NT2/D1 (cell line): ENCODE measurements at regions not wholly inside any gene's neighbourhood (a gene's known extent, or its start where the extent isn't known, plus 50 kb on each side); places are given as distances from the start of the nearest gene placed in this dataset.

Experiments
- SUZ12 ChIP-seq: IDR thresholded peaks from 2 replicates; pipeline ENCODE4 v1.6.1; 2011; ENCODE audit not compliant: insufficient read length, insufficient read depth; ENCODE audit errors: extremely low read depth
- YY1 ChIP-seq: IDR thresholded peaks from 2 replicates; pipeline ENCODE4 v1.6.1; 2011; ENCODE audit not compliant: insufficient read length, insufficient read depth

- TF ChIP-seq YY1, result no peak
- no peak for TF ChIP-seq SUZ12
Observed at GRCh38 chr20:4459081-4459480, 210.0 kb upstream of the ADRA1D start.
